GM23338 (cell line): ENCODE measurements at regions not wholly inside any gene's neighbourhood (a gene's known extent, or its start where the extent isn't known, plus 50 kb on each side); places are given as distances from the start of the nearest gene placed in this dataset.

Experiments used
- ATAC-seq: fragments of 200-7000 bp; cut with Tn5 transposase; 3 replicates; pipeline ENCODE4 v1.9.1; 2020
- DNase-seq: peaks from one replicate; pipeline ENCODE4 v3.0.0-alpha.2; 2015; ENCODE audit warnings: low spot score
- H2AFZ ChIP-seq: fragments of 200-600 bp; sonication (generic); 2 replicates; pipeline ENCODE4 v1.8.0; 2016; ENCODE audit warnings: antibody characterized with exemption, mild to moderate bottlenecking, moderate library complexity
- H3F3A ChIP-seq: fragments of 200-600 bp; sonication (generic); replicated peaks from 2 replicates; pipeline ENCODE4 v1.8.0; 2017; ENCODE audit warnings: antibody characterized with exemption, mixed run types, low read depth
- H3K27ac ChIP-seq: fragments of 200-600 bp; sonication (generic); 2 replicates; pipeline ENCODE4 v1.6.1; 2016; ENCODE audit warnings: low read depth
- H3K27me3 ChIP-seq: fragments of 200-600 bp; sonication (generic); 2 replicates; pipeline ENCODE4 v1.8.0; 2016; ENCODE audit warnings: mild to moderate bottlenecking, mixed run types, moderate library complexity; ENCODE audit not compliant: insufficient read depth
- H3K36me3 ChIP-seq: fragments of 200-600 bp; sonication (generic); 2 replicates; pipeline ENCODE4 v1.8.0; 2016; ENCODE audit warnings: mild to moderate bottlenecking; ENCODE audit not compliant: insufficient read depth
- H3K4me1 ChIP-seq: fragments of 200-600 bp; sonication (generic); 2 replicates; pipeline ENCODE4 v1.8.0; 2016; ENCODE audit warnings: mild to moderate bottlenecking, moderate library complexity; ENCODE audit not compliant: insufficient read depth
- H3K4me2 ChIP-seq: fragments of 200-600 bp; sonication (generic); 2 replicates; pipeline ENCODE4 v1.7.1; 2017; ENCODE audit warnings: mixed run types
- H3K4me3 ChIP-seq: fragments of 200-600 bp; sonication (generic); 2 replicates; pipeline ENCODE4 v1.6.1; 2016; ENCODE audit warnings: mixed run types
- H3K79me2 ChIP-seq: fragments of 200-600 bp; sonication (generic); replicated peaks from 2 replicates; pipeline ENCODE4 v1.8.0; 2017; ENCODE audit warnings: mild to moderate bottlenecking; ENCODE audit not compliant: insufficient read depth
- H3K9me2 ChIP-seq: fragments of 200-600 bp; sonication (generic); 2 replicates; pipeline ENCODE4 v1.8.0; 2017; ENCODE audit not compliant: insufficient read depth
- H4K20me1 ChIP-seq: fragments of 200-600 bp; sonication (generic); replicated peaks from 2 replicates; pipeline ENCODE4 v1.8.0; 2017; ENCODE audit warnings: mild to moderate bottlenecking; ENCODE audit not compliant: insufficient read depth
- H3K27ac Mint-ChIP-seq: 2 replicates; pipeline ENCODE4 v1.8.0; 2020; ENCODE audit warnings: inconsistent platforms, mild to moderate bottlenecking, moderate library complexity, mixed read lengths
- H3K27me3 Mint-ChIP-seq: 3 replicates; pipeline ENCODE4 v1.8.0; 2022; ENCODE audit warnings: low read depth, mild to moderate bottlenecking, moderate library complexity, mixed read lengths, inconsistent platforms; ENCODE audit not compliant: insufficient read depth, poor library complexity
- H3K36me3 Mint-ChIP-seq: 3 replicates; pipeline ENCODE4 v1.8.0; 2021; ENCODE audit warnings: low read depth, mild to moderate bottlenecking, inconsistent platforms, moderate library complexity, mixed read lengths
- H3K4me1 Mint-ChIP-seq: 3 replicates; pipeline ENCODE4 v1.8.0; 2020; ENCODE audit warnings: mild to moderate bottlenecking, inconsistent platforms, mixed read lengths
- H3K4me3 Mint-ChIP-seq: 3 replicates; pipeline ENCODE4 v1.8.0; 2021; ENCODE audit warnings: moderate library complexity, mild to moderate bottlenecking, inconsistent platforms, mixed read lengths
- H3K9me3 Mint-ChIP-seq: 3 replicates; pipeline ENCODE4 v1.8.0; 2020; ENCODE audit warnings: moderate library complexity, mild to moderate bottlenecking, inconsistent platforms, mixed read lengths
- EZH2phosphoT487 ChIP-seq: fragments of 200-600 bp; sonication (generic); IDR thresholded peaks from one replicate; pipeline ENCODE4 v1.8.1; 2018; ENCODE audit warnings: antibody characterized with exemption; ENCODE audit not compliant: unreplicated experiment
- JUNB ChIP-seq: IDR thresholded peaks from one replicate; pipeline ENCODE4 v1.6.1; 2016; ENCODE audit warnings: antibody characterized with exemption; ENCODE audit not compliant: unreplicated experiment
- NANOG ChIP-seq: IDR thresholded peaks from 2 replicates; pipeline ENCODE4 v1.6.1; 2016; ENCODE audit warnings: antibody characterized with exemption, borderline replicate concordance
- POLR2AphosphoS5 ChIP-seq: IDR thresholded peaks from 2 replicates; pipeline ENCODE4 v1.6.1; 2016; ENCODE audit warnings: antibody characterized with exemption, low read depth
- STAT1 ChIP-seq: IDR thresholded peaks from one replicate; pipeline ENCODE4 v1.6.1; 2016; ENCODE audit warnings: antibody characterized with exemption; ENCODE audit not compliant: unreplicated experiment
- ZNF114 ChIP-seq: fragments of 250-450 bp; sonication (Bioruptor Pico); IDR thresholded peaks from 2 replicates; pipeline ENCODE4 v1.5.0; 2020; ENCODE audit warnings: mild to moderate bottlenecking, moderate library complexity
- TF ChIP-seq, protein P1 (sequence below): fragments of 250-450 bp; sonication (Bioruptor Pico); IDR thresholded peaks from 2 replicates; pipeline ENCODE4 v1.5.0; 2020; ENCODE audit warnings: mild to moderate bottlenecking, moderate library complexity
- TF ChIP-seq, protein P2 (sequence below): IDR thresholded peaks from one replicate; pipeline ENCODE4 v1.6.1; 2018; ENCODE audit warnings: antibody characterized with exemption; ENCODE audit not compliant: unreplicated experiment
- TF ChIP-seq, protein P3 (sequence below): IDR thresholded peaks from 2 replicates; pipeline ENCODE4 v1.6.1; 2016; ENCODE audit warnings: antibody characterized with exemption
- TF ChIP-seq, protein P4 (sequence below), 2 experiments: fragments of 200-600 bp in 1 of 2; sonication (generic) in 1 of 2; conservative IDR thresholded peaks; 2 replicates each; pipeline versions ENCODE4 v1.5.1 to v1.6.1; 2016 to 2017; ENCODE audit warnings: antibody characterized with exemption in 2 of 2, low read depth in 2 of 2, mild to moderate bottlenecking in 2 of 2, moderate library complexity in 1 of 2

DNA sequence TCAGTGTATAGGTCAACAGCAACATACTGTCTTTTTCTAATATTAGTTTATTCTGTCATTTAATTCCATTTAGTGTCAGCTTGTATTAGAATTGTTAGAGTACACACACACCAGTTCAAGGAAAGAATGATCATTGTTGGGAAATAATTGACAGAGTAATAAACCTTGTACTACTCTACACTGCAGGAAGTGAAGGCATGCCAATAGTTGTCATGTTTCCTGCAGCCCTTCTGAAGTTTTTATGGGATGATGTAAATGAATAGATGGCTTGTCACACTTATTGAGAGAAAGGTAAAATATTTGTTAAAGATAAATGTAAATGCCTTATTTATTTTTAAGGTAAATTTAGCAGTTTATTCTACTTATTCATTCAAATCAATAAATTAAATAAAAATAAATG is 306.9 kb upstream of the KLHL1 start (continued):
- TF ChIP-seq, protein P1, sequence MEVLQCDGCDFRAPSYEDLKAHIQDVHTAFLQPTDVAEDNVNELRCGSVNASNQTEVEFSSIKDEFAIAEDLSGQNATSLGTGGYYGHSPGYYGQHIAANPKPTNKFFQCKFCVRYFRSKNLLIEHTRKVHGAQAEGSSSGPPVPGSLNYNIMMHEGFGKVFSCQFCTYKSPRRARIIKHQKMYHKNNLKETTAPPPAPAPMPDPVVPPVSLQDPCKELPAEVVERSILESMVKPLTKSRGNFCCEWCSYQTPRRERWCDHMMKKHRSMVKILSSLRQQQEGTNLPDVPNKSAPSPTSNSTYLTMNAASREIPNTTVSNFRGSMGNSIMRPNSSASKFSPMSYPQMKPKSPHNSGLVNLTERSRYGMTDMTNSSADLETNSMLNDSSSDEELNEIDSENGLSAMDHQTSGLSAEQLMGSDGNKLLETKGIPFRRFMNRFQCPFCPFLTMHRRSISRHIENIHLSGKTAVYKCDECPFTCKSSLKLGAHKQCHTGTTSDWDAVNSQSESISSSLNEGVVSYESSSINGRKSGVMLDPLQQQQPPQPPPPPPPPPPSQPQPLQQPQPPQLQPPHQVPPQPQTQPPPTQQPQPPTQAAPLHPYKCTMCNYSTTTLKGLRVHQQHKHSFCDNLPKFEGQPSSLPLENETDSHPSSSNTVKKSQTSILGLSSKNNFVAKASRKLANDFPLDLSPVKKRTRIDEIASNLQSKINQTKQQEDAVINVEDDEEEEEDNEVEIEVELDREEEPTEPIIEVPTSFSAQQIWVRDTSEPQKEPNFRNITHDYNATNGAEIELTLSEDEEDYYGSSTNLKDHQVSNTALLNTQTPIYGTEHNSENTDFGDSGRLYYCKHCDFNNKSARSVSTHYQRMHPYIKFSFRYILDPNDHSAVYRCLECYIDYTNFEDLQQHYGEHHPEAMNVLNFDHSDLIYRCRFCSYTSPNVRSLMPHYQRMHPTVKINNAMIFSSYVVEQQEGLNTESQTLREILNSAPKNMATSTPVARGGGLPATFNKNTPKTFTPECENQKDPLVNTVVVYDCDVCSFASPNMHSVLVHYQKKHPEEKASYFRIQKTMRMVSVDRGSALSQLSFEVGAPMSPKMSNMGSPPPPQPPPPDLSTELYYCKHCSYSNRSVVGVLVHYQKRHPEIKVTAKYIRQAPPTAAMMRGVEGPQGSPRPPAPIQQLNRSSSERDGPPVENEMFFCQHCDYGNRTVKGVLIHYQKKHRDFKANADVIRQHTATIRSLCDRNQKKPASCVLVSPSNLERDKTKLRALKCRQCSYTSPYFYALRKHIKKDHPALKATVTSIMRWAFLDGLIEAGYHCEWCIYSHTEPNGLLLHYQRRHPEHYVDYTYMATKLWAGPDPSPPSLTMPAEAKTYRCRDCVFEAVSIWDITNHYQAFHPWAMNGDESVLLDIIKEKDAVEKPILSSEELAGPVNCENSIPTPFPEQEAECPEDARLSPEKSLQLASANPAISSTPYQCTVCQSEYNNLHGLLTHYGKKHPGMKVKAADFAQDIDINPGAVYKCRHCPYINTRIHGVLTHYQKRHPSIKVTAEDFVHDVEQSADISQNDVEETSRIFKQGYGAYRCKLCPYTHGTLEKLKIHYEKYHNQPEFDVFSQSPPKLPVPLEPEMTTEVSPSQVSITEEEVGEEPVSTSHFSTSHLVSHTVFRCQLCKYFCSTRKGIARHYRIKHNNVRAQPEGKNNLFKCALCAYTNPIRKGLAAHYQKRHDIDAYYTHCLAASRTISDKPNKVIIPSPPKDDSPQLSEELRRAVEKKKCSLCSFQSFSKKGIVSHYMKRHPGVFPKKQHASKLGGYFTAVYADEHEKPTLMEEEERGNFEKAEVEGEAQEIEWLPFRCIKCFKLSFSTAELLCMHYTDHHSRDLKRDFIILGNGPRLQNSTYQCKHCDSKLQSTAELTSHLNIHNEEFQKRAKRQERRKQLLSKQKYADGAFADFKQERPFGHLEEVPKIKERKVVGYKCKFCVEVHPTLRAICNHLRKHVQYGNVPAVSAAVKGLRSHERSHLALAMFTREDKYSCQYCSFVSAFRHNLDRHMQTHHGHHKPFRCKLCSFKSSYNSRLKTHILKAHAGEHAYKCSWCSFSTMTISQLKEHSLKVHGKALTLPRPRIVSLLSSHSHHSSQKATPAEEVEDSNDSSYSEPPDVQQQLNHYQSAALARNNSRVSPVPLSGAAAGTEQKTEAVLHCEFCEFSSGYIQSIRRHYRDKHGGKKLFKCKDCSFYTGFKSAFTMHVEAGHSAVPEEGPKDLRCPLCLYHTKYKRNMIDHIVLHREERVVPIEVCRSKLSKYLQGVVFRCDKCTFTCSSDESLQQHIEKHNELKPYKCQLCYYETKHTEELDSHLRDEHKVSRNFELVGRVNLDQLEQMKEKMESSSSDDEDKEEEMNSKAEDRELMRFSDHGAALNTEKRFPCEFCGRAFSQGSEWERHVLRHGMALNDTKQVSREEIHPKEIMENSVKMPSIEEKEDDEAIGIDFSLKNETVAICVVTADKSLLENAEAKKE = no peak
- no peak for TF ChIP-seq ZNF114
- no peak for TF ChIP-seq STAT1
- TF ChIP-seq POLR2AphosphoS5 = no peak
- TF ChIP-seq, protein P2, sequence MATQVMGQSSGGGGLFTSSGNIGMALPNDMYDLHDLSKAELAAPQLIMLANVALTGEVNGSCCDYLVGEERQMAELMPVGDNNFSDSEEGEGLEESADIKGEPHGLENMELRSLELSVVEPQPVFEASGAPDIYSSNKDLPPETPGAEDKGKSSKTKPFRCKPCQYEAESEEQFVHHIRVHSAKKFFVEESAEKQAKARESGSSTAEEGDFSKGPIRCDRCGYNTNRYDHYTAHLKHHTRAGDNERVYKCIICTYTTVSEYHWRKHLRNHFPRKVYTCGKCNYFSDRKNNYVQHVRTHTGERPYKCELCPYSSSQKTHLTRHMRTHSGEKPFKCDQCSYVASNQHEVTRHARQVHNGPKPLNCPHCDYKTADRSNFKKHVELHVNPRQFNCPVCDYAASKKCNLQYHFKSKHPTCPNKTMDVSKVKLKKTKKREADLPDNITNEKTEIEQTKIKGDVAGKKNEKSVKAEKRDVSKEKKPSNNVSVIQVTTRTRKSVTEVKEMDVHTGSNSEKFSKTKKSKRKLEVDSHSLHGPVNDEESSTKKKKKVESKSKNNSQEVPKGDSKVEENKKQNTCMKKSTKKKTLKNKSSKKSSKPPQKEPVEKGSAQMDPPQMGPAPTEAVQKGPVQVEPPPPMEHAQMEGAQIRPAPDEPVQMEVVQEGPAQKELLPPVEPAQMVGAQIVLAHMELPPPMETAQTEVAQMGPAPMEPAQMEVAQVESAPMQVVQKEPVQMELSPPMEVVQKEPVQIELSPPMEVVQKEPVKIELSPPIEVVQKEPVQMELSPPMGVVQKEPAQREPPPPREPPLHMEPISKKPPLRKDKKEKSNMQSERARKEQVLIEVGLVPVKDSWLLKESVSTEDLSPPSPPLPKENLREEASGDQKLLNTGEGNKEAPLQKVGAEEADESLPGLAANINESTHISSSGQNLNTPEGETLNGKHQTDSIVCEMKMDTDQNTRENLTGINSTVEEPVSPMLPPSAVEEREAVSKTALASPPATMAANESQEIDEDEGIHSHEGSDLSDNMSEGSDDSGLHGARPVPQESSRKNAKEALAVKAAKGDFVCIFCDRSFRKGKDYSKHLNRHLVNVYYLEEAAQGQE = no peak

DNA sequence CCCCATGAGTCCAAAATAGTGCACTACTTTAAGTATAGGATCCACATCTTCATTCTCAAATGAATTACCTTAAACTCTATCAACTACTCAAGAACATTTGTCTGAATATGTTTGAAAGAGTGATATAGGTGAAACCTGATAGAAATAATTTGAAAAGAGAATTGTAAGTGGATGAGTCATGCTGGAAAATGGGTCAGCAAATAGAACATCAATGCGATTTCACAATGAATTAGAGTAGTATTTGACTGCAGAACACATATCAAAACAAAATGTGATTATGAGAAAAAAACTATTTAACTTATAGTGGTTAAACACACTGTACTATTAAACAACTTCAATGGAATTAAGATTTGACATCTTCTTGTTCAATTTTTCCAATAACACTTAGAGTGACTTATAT is 300.6 kb upstream of the KLHL1 start:
- Histone ChIP-seq H3K36me3 (no peaks in the 10 kb centered on the region), H3K4me2 (no peak overlapping the region), H3K27ac (no peak overlapping the region), H3K9me2 (no peaks in the 10 kb centered on the region), H3F3A (no peaks in the 10 kb centered on the region), H2AFZ (no peak overlapping the region), H4K20me1 (no peaks in the 10 kb centered on the region), H3K27me3 (no peaks in the 10 kb centered on the region), H3K4me1 (no peaks in the 10 kb centered on the region), H3K79me2 (no peaks in the 10 kb centered on the region), H3K4me3 (no peak overlapping the region)
- Mint-ChIP-seq H3K4me3 (no peak overlapping the region), H3K4me1 (no peaks in the 10 kb centered on the region), H3K27me3 (no peaks in the 10 kb centered on the region), H3K27ac (no peak overlapping the region), H3K36me3 (no peaks in the 10 kb centered on the region), H3K9me3 (no peaks in the 10 kb centered on the region)
- ATAC-seq = no peak
- no peak for DNase-seq
- TF ChIP-seq NANOG = no peak
- TF ChIP-seq, protein P3, sequence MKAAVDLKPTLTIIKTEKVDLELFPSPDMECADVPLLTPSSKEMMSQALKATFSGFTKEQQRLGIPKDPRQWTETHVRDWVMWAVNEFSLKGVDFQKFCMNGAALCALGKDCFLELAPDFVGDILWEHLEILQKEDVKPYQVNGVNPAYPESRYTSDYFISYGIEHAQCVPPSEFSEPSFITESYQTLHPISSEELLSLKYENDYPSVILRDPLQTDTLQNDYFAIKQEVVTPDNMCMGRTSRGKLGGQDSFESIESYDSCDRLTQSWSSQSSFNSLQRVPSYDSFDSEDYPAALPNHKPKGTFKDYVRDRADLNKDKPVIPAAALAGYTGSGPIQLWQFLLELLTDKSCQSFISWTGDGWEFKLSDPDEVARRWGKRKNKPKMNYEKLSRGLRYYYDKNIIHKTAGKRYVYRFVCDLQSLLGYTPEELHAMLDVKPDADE = no peak
- no peak for TF ChIP-seq JUNB
- no peak for TF ChIP-seq EZH2phosphoT487
- TF ChIP-seq, protein P2 = no peak
- TF ChIP-seq, protein P4, sequence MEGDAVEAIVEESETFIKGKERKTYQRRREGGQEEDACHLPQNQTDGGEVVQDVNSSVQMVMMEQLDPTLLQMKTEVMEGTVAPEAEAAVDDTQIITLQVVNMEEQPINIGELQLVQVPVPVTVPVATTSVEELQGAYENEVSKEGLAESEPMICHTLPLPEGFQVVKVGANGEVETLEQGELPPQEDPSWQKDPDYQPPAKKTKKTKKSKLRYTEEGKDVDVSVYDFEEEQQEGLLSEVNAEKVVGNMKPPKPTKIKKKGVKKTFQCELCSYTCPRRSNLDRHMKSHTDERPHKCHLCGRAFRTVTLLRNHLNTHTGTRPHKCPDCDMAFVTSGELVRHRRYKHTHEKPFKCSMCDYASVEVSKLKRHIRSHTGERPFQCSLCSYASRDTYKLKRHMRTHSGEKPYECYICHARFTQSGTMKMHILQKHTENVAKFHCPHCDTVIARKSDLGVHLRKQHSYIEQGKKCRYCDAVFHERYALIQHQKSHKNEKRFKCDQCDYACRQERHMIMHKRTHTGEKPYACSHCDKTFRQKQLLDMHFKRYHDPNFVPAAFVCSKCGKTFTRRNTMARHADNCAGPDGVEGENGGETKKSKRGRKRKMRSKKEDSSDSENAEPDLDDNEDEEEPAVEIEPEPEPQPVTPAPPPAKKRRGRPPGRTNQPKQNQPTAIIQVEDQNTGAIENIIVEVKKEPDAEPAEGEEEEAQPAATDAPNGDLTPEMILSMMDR (conservative IDR thresholded peaks at IDR 0.05; ENCODE audit: low read depth in 2 of 2) = no peak
